Uterus (tissue), 2 donors: ENCODE measurements at regions not wholly inside any gene's neighbourhood (a gene's known extent, or its start where the extent isn't known, plus 50 kb on each side); places are given as distances from the start of the nearest gene placed in this dataset.

Experiments used
- POLR2A ChIP-seq, 2 donors: fragments of 450-650 bp; IDR thresholded peaks; one replicate each; pipeline ENCODE4 v1.6.1; 2016; ENCODE audit warnings: antibody characterized with exemption in 2 of 2, mild to moderate bottlenecking in 1 of 2, moderate library complexity in 1 of 2
- TF ChIP-seq, protein P1 (sequence below), 4 experiments: fragments of 200-600 bp in 2 of 4; fragments of 450-650 bp in 2 of 4; sonication (generic) in 2 of 4; IDR thresholded peaks; one replicate each; pipeline ENCODE4 v1.5.1; 2016 to 2019; ENCODE audit warnings: antibody characterized with exemption in 4 of 4, mild to moderate bottlenecking in 2 of 4, moderate library complexity in 1 of 4

DNA sequence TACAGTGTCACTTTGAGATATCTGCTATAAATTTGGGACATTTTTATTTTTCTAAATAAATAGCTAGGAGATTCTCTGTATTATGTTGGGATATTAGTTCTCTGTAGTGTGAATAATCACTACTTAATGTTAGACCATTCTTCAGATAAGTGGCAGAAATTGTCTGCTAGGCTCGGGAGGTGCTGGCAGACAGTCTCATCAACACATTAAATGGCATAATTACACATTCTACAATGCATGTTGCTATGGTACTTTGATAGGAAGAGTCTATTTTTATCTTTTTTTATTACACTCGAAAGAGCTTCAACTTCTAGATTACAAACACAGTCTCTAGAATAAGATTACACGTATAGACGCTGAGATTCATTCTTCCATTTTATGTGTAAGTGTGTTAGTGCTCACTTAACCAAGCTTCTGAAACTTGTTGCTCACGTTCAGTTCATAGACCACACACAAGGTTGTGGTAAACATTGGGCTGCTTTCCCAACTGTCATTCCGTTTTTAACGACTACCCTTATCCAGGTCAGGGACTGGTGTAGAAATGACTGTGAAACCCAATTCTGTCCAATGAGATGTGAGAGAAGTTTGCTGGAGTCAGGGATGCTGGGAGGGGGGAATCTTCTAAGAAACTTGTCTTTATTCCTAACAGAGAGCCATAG, 78.6 kb downstream of the TPBG start:
- no peak for TF ChIP-seq POLR2A (IDR thresholded peaks at IDR 0.05)
- TF ChIP-seq, protein P1, sequence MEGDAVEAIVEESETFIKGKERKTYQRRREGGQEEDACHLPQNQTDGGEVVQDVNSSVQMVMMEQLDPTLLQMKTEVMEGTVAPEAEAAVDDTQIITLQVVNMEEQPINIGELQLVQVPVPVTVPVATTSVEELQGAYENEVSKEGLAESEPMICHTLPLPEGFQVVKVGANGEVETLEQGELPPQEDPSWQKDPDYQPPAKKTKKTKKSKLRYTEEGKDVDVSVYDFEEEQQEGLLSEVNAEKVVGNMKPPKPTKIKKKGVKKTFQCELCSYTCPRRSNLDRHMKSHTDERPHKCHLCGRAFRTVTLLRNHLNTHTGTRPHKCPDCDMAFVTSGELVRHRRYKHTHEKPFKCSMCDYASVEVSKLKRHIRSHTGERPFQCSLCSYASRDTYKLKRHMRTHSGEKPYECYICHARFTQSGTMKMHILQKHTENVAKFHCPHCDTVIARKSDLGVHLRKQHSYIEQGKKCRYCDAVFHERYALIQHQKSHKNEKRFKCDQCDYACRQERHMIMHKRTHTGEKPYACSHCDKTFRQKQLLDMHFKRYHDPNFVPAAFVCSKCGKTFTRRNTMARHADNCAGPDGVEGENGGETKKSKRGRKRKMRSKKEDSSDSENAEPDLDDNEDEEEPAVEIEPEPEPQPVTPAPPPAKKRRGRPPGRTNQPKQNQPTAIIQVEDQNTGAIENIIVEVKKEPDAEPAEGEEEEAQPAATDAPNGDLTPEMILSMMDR (IDR thresholded peaks at IDR 0.05), result no peak
